Left cardiac atrium (tissue), 4 donors: ENCODE measurements at regions not wholly inside any gene's neighbourhood (a gene's known extent, or its start where the extent isn't known, plus 50 kb on each side); places are given as distances from the start of the nearest gene placed in this dataset.

Experiments used
- ATAC-seq, 2 donors: fragments of 200-7000 bp; cut with Tn5 transposase; one replicate each; pipeline ENCODE4 v1.9.1; 2020; ENCODE audit warnings: mild to moderate bottlenecking in 2 of 2, moderate library complexity in 2 of 2
- DNase-seq: peaks from one replicate; pipeline ENCODE4 v3.0.0-alpha.2; 2020
- intact Hi-C, 2 donors: fragments of 100-400 bp; cut with DNase I; formaldehyde crosslinking; loops; one replicate each; pipeline versions ENCODE4 v1.14.1 to v1.15.1; 2022 to 2023
- donor health status: DM: no; HTN: yes; CAD: no.
- donor health status: DM: no; HTN: yes; CAD: no; lungs with severe emphysema.
- donor health status: DM: yes; HTN: yes; CAD: no.
- donor health status: Dilated cardiomyopathy.

DNA sequence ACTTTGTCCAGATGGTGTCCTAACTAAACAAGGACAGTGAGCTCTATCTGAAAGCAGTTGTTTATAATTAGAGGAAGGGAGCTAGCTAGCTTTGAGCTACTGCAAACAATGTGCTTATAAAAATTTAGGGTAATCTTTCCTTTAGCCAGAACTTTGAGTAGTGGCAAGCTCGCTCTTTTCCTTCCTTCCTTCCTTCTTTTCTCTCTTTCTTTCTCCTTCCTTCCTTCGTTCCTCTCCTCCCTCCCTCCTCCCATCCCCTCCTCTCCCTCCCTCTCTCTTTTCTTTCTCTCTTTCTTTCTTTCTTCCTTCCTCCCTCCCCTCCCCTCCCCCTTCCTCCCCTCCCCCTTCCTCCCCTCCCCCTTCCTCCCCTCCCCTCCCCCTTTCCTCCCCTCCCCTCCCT, 520.1 kb downstream of the INHBA start:
- intact Hi-C loops: no loop called here
- DNase-seq (no peak), ATAC-seq (no peak)

DNA sequence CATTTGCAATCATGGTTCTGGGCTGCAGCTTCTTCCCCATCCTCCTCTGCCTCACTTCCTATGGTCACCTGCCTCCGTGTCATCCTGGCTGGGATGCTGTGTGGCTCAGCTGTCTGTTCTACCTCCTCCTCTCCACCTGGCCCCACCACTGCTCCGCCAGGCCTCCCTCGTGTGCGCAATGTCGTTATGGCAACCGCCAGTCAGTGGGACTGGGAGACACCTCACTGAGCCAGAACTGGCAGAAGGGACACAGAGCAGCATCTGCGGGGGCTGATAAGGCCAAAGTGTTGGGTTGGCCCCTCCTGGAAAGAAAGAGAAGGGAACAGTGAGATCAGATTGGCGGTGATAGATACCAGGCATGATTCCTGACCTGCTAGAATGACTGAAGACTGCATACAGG, 527.5 kb downstream of the INHBA start:
- no peak for ATAC-seq
- intact Hi-C loops: no loop called here
- no peak for DNase-seq

DNA sequence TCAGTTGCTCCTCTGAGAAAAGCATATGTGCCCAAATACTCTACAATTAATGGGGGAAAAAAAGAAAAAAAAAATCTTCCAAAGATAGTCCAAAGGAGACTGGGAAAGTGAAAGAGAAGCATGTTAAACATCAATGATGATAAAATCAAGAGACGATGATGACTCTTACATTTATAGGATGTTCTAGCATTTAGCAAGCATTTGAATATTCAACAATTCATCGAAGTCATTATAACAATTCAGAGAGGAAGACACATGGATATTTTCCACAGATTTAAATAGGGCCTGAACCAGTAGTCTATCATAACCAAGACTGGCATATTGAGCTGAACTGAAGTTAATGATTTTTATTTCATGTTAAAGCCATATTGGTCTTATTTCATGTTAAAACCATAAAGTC, 528.4 kb downstream of the INHBA start:
- no peak for ATAC-seq
- DNase-seq: no peak
- intact Hi-C loops: no loop called here

DNA sequence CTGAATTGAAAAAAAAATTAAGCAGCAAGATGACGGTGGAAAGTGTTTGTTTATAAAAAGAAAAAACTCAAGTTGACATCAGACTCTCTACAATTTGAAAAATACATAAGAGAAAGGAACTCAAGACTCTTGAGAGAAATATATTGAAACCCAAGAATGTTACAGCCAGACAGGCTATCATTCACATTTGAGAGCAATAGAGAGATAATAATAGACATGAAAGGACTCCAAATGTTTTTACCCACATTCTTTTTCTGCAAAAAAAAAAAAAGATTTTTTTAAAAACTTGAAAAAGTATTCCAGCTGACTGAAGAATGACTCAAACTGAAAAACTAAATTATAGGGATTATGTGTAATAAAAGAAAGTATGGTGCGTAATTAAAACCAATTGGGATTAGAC, 532.4 kb downstream of the INHBA start:
- intact Hi-C loops: no loop called here
- DNase-seq (no peak), ATAC-seq (no peak)

DNA sequence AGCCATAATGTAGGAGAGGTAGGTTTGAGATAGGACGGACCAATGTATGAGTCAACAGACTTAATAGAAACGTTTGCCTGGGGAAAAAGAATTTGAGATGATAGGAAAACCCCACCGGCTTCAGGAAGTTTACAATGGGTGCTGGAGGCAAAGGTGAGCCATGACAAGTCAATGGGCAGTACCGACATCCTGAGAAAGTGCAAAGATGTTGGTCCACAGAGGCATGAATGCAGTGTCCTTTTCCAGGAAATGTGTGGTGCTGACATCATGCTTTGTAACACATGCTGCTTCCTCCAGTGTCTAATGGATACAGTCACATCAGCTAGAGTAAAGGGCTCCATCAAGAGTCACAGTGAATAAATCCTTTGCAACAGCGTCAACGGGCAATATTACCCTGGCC, 533.6 kb downstream of the INHBA start:
- DNase-seq (no peak), ATAC-seq (no peak)
- intact Hi-C loops: no loop called here

DNA sequence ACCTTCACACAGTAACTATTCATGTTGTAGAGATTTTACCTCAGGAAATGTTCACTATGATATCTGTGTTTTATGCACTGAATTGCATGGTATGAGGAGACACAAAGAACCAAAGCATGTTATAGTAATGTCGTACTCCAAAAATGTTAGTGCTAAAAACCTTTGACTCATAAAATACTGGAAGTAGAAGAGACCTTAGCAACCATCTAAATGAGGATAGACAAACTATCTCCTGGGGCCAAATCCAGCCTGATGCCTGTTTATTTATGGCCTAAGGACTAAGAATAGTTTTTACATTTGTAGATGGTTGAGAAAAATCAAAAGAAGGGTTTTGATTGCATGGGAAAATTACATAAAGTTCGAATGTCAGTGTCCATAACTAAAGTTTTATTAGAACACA, 535.1 kb downstream of the INHBA start:
- DNase-seq (no peak), ATAC-seq (no peak)
- intact Hi-C loops: no loop called here

DNA sequence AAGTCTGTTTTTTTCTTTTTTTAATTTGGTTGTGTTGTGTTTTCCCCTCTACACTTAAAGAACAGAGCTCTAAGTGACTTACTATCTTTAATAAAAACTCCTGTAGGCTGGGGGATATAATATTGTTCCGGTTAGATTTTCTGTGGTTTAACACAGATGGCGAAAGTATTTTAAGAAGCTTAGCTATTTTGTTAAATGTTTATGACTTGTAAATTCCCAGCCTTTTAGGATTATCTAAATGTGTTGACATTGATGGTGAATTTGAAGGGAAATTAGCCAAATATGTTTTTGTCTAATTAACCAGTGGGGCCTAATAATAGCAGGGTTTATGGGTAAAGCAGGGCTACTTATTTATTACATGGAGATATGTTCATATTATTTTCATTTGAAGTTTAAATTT, 538.5 kb downstream of the INHBA start:
- intact Hi-C loops: no loop called here
- no peak for ATAC-seq

DNA sequence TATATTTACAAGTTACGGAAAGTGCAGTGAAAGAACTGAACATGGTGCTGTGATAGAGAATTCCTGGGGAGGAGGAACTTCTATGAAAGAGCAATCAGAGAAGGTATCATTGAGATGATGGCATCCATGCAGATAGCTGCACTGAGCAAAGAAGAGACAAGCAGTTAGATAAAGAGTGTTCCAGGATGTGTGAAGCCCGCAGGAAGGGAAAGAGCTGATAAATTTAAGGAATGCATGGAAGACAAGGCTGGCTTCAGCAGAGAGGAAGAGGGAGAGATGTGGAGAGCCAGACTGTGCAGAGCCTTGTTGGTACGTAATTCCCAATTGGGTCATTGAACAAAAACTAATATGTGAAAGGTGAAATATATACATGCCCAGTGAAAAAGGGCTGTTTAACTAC, 538.9 kb downstream of the INHBA start:
- no peak for ATAC-seq
- intact Hi-C loops: no loop called here
- DNase-seq: no peak

More for the DNA sequence above, 538.5 kb downstream of the INHBA start:
- DNase-seq: no peak

DNA sequence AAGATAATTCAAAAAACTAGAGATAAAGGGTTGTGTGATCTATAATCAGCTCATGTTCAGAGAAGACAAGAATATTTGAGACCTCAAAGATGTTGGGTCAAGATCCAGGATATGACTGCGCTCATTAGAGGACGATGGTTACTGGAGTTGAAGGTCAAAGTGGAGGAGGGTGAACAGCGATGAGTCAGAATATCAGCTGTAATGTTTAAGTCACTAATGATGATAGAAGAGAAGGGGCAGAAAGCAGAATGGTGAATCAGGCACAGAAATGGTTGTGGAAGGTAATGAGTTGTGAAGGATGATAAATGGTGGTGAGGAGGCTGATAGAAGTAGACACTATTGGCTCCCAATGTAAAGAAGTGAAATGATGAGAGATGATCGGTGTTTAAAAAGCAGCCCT, 540.3 kb downstream of the INHBA start:
- no peak for DNase-seq
- intact Hi-C loops: no loop called here
- ATAC-seq: no peak

DNA sequence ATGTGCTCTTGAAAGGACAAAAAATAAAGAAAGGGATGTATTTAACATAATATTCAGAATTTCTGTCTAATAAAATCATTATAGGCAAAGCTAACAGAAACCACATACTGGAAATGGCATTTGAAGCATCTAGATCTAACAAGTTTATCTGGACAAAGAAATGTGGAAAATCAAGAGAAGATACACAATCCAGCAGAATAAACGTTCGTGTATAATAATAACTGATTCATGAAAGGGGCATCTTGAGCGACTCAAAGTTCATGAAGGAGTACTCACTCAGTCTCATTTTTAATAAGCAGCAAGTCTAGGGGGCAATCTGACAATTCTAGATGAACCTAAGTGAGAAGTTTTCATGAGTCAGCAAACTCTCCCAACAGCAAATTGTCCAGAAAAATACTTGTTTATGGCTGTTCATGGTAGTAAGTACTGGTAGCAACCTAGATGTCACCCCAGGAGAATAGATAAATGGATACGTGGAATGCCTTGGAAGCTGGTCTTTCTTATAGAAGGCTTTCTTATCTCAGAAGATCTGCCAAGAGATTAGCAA, 541.8 kb downstream of the INHBA start:
- ATAC-seq (no peak), DNase-seq (no peak)
- intact Hi-C loops: no loop called here

DNA sequence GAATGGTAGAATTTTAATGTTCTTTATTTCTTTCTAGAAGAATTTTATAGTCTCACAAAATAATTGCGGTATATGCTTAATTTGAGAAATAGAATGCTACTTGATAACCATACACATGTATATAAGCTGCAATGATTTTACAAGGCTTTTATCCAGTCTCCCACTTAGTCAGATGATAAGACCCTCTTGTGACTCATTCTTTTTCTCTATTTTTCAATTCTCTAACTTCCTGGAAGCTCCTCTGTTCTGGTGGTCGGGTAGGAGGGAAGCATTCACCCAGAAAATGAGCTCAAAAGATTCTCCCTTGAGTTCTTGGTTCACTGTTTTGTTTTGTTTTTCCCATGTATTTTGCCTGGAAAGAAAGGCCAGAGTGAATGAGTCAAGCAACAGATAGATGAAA, 546.6 kb downstream of the INHBA start:
- ATAC-seq (no peak), DNase-seq (no peak)
- intact Hi-C loops: no loop called here

DNA sequence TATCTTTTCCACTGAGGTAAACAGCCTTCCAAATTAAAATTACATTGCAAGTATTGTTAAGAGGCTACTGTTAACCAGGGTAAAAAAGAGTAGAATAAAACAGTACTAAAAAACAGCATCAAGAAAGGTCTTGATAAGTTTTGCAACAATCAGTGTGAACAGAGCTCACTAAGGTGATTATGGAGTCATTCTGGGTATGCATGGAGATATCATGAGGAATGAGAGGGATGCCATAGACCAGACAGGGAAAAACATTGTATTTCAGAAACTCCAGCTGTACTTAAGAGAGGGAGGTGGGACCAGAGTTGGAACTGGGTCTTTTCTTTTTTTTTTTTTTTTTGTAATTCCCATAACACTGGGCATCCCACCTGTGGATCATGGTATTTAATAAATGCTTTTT, 549.6 kb downstream of the INHBA start:
- DNase-seq (no peak), ATAC-seq (no peak)
- intact Hi-C loops: no loop called here

DNA sequence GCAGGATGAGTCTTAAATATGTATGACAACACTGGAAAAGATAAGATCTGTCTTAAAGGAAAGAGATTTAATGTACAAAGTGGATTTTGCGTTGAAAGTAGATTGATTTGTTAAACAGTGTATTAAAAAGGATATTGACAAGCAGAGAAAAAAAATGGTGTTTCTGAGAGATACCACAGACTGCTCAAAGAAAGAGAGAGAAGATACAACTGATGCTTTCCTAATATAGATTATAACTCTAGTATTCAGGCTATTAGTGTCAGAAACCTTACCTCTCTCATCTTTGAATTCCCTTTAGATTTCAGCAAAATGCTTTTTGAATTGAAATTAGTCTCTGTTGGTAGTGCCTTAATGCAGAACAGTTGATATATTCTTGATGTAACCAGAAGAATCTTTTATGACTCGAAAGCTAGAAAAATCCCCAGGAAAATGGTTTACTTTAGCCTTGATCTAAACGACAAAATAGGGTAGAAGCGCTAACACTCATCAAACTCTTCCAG, 550.7 kb downstream of the INHBA start:
- intact Hi-C loops: no loop called here
- DNase-seq: no peak
- no peak for ATAC-seq

DNA sequence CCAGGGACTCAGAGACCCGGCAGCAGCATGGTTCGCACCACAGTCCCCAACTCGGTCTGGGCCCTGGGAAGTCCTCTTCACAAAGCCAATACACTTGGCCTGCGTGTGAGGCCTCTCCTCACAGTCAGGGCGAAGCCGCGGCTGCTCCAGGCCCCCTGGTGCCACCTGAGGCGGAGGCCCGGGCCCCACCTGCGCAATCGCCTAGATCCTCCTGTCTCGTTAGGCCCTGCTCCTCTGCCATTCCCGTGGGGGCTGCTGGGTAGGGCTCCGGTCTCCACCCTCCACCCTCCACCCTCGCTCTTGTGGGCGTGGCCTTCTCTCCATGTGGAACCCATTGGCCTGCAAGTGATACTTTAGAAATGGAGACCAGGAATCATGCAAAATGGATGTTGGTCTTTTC, 553.3 kb downstream of the INHBA start:
- ATAC-seq: no peak
- no peak for DNase-seq
- intact Hi-C loops: no loop called here

DNA sequence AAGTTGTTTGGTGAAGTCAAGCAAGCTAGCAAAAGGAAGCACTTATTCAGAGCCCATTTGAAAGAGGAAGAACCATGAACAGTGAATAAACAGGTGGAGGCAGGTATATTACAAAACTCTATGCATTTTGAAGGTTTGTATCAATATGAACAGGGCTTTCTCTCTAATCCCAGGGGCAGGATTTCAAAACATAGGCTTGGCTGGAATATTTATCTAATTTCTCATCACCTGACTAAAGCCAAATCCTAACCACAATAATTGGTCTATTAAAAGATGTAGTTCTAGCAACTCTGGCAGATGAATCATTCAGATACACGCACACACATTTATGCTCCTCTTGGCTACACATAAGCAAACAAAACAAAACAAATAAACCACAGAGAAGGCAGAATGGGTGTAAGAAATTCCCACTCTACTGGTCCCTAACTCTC, 554.4 kb downstream of the INHBA start:
- DNase-seq (no peak), ATAC-seq (no peak)
- intact Hi-C loops: no loop called here

DNA sequence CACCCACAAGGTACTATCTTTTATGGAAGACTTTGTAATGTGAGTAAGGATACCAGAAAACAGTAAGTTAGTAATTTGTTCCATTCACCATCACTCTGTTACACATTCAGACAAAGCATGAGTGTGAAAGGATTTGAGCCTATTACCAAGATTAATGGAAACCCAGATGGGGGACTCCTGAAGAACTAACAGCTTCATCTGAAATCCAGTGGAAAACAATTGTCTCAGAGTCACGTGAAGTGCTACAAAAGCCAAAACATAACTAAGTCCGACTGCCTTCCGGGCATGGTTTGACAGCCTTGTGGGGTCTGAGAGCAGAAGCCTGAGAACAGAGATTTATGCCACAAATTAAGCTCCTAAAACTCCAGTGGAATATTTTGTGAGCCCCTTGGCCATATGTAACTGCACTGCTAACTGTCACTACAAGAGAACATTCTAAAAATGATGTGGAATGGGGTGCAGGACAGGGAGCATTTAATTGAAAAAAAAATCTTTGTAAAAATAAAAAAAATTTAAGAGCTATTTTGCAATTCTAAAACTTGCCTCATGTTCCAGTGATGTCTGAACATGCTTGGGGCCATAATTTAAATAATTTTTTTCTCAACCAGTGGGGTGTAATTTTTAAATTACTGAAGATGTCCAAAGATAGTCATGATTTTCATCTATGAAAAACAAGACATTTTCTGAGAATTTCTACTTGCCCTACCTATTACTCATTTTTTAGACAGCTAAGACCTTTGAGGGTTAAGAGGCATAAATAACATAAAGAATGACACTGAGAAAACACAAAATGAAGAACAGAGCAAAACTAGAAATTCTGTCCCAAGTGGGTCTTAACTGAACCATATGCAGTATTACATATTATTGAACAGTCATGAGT, 555.0 kb downstream of the INHBA start:
- ATAC-seq (no peak), DNase-seq (no peak)
- intact Hi-C loops: no loop called here

DNA sequence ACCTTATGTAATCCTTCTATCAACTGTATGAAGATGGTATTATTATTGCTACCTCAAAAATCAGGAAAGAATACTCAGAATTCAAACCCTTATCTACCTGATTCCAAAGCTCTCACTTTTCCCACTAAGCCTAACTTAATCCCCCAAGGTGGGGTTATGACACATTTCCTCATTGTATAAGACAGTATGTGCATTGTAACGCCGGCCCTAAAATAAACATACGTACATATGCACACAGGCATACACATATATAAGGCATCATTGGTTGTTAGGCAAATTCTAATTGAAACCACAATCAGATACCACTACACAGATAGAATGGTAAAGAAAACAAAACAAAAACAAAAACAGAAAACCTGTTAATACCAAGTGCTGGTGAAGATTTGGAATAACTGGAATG, 556.5 kb downstream of the INHBA start:
- intact Hi-C loops: no loop called here
- ATAC-seq (no peak), DNase-seq (no peak)

DNA sequence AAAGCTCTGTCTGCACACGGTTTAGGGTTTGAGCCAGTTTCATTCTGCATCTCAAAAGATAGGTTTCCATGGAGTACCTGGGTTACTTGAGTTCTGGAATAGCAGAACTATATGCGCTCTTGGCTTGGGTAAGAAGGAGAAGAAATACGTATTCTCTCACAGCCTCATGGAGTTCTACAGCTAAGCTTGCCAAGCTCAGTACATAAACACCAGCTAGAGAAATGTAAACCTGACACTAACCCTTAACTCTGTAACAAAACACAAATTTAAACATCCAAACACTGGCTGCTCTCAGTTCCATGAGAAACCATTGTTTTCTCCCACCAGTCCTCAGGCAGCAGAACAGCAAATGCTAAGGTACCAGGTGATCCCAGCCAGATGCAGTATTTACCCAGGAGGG, 557.2 kb downstream of the INHBA start:
- DNase-seq: no peak
- intact Hi-C loops: no loop called here
- ATAC-seq: no peak

DNA sequence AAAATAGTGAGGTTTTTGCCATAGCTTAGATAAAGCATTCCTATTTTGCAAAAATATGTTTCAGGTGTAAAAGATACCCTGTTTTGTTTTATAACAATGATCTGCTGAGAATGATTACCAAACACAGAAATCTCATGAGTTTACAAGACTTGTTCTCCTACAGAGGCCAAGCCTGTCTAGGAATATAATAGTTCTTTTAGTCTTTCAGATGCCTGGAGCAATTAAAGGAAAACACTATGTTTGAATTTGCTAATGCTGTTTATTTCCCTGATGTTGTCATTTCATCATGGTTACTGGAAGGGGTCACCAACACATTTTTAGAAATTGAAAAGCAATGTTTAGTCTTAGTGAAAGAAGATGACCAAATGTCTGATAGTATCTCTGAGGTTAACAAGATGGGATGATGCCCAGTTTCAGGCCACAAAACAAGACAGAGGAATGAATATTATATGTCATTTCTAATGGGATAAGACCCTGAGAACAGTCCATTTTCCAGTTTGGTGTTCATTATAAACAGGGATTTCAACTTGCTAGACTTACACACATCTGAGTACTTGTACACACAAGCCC, 559.9 kb downstream of the INHBA start:
- intact Hi-C loops: no loop called here
- DNase-seq (no peak), ATAC-seq (no peak)

DNA sequence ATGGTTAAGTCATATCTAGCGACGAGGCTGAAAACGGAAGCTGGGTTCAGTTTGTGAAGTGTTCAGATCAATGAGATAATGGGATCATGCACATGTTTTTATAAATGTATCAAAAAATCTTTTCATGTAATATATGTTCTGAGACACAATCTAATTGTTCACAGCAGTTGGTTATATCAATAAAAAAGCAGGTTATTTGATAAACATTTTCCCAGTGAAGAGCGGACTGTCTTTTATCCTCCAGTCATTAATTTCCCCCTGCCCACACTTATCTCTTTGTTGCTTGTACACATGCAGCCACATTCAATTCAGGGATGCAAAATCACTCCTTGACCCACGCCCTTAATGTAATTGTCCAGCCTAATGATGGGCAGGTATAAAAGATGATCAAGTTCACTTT, 563.1 kb downstream of the INHBA start:
- intact Hi-C loops: no loop called here
- ATAC-seq (no peak), DNase-seq (no peak)

DNA sequence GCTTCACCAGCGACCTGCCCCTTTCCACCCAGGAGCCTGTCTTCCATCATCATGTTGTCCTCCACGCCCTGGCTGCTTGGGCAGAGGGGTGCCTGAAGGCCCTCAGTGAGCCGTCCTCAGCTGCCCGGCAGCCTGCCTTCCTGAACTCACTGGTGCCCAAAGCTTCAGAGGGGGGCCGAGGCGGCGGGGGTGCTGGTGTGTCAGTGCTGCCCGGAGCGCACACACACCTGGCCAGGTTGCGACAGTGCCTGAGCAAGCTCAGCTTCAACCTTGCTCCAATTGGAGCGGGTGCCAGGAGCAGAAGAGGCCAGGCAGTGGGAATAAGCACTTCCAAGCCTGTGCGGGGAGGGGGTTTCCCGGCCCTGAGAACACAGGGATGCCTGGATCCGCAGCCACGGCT, 566.3 kb downstream of the INHBA start:
- DNase-seq: no peak
- no peak for ATAC-seq
- intact Hi-C loops: no loop called here
